HepG2 (cell line): ENCODE measurements at regions not wholly inside any gene's neighbourhood (a gene's known extent, or its start where the extent isn't known, plus 50 kb on each side); places are given as distances from the start of the nearest gene placed in this dataset.

Source experiments
- ATAC-seq: fragments of 200-7000 bp; cut with Tn5 transposase; 3 replicates; pipeline ENCODE4 v1.9.1; 2020; ENCODE audit warnings: mild to moderate bottlenecking, moderate library complexity
- BruUV-seq: library from RNA; stranded (reverse); fragments of 400-500 nt; replicated peaks from 2 replicates; lab custom pipeline; 2021; lab: Mats Ljungman, UMichigan
- CTCF ChIA-PET: fragments of 300-600 bp; formaldehyde crosslinking; extraction: SDS; loops from one replicate; lab custom pipeline; 2021; ENCODE audit warnings: low total read pairs, inconsistent platforms, low intra/inter-chr PET ratio; lab: Yijun Ruan, JAX
- POLR2A ChIA-PET: fragments of 350-600 bp; sonication (Branson Sonifier 250); formaldehyde crosslinking; loops from one replicate; lab custom pipeline; 2020; ENCODE audit warnings: antibody characterized with exemption, inconsistent platforms; lab: Yijun Ruan, JAX
- DNase-seq: peaks from one replicate; pipeline ENCODE4 v3.0.0-alpha.2; 2015; ENCODE audit warnings: low spot score
- FAIRE-seq: peaks from 3 replicates; lab custom pipeline; 2011; peaks lifted over from hg19 to GRCh38; lab: Jason Lieb, UNC
- H2AFZ ChIP-seq: one replicate; pipeline ENCODE4 v1.6.1; 2011; ENCODE audit warnings: low read length, inconsistent platforms
- H3K27ac ChIP-seq: fragments of 300-600 bp; 3 replicates; pipeline ENCODE4 v1.8.0; 2011; ENCODE audit warnings: mixed run types, mild to moderate bottlenecking, mixed read lengths, low read length, inconsistent platforms; ENCODE audit not compliant: insufficient read depth; ENCODE audit errors: extremely low read length
- H3K27me3 ChIP-seq, 2 experiments: fragments of 200-600 bp in 1 of 2; 2 replicates in 1 of 2; 3 replicates in 1 of 2; pipeline versions ENCODE4 v1.6.0 to v1.8.0; 2011; ENCODE audit warnings: low read length in 2 of 2, mild to moderate bottlenecking in 2 of 2, moderate library complexity in 2 of 2, inconsistent platforms in 1 of 2; ENCODE audit not compliant: insufficient read depth in 2 of 2, control insufficient read depth in 1 of 2
- H3K36me3 ChIP-seq, 2 experiments: fragments of 200-600 bp in 1 of 2; replicated peaks in 1 of 2; 2 replicates in 1 of 2; 3 replicates in 1 of 2; pipeline versions ENCODE4 v1.5.1 to v1.8.0; 2011; ENCODE audit warnings: low read length in 2 of 2, inconsistent platforms in 1 of 2; ENCODE audit not compliant: insufficient read depth in 2 of 2, control insufficient read depth in 1 of 2
- H3K4me1 ChIP-seq: 2 replicates; pipeline ENCODE4 v1.5.1; 2012; ENCODE audit warnings: low read length, inconsistent platforms; ENCODE audit not compliant: insufficient read depth
- H3K4me2 ChIP-seq: 2 replicates; pipeline ENCODE4 v1.6.0; 2011; ENCODE audit warnings: low read depth, low read length, inconsistent platforms
- H3K4me3 ChIP-seq, 3 experiments: fragments of 200-600 bp in 1 of 3; sonication (generic), shearing (Covaris generic) in 1 of 3; replicated peaks in 1 of 3; 2 replicates each; pipeline ENCODE4 v1.5.1; 2011 to 2016; ENCODE audit warnings: low read length in 3 of 3, inconsistent platforms in 2 of 3, low read depth in 2 of 3, mild to moderate bottlenecking in 2 of 3, control low read depth in 1 of 3, mixed read lengths in 1 of 3; ENCODE audit not compliant: insufficient read depth in 1 of 3
- H3K79me2 ChIP-seq: one replicate; pipeline ENCODE4 v1.6.1; 2011; ENCODE audit warnings: low read length, inconsistent platforms; ENCODE audit not compliant: insufficient read depth
- H3K9ac ChIP-seq: 2 replicates; pipeline ENCODE4 v1.6.0; 2011; ENCODE audit warnings: mild to moderate bottlenecking, low read depth, low read length, inconsistent platforms; ENCODE audit not compliant: insufficient read depth
- H3K9me3 ChIP-seq: 2 replicates; pipeline ENCODE4 v1.5.1; 2012; ENCODE audit warnings: mild to moderate bottlenecking, low read length
- H4K20me1 ChIP-seq: 2 replicates; pipeline ENCODE4 v1.6.0; 2011; ENCODE audit warnings: inconsistent platforms, mild to moderate bottlenecking, low read length, moderate library complexity; ENCODE audit not compliant: insufficient read depth
- ARNTL ChIP-seq: sonication (generic); formaldehyde crosslinking; IDR thresholded peaks from 2 replicates; pipeline ENCODE4 v1.4.0; 2020; ENCODE audit warnings: mild to moderate bottlenecking, missing genetic modification reagents
- IKZF4 ChIP-seq: sonication (generic); formaldehyde crosslinking; IDR thresholded peaks from 2 replicates; pipeline ENCODE4 v1.5.1; 2020; ENCODE audit warnings: borderline replicate concordance, mild to moderate bottlenecking, low read depth, missing genetic modification reagents; ENCODE audit errors: not compliant biosample characterization
- KDM5A ChIP-seq: fragments of 200-600 bp; sonication (generic); IDR thresholded peaks from 2 replicates; pipeline ENCODE4 v1.7.0; 2018; ENCODE audit warnings: antibody characterized with exemption, mild to moderate bottlenecking, low read length, borderline replicate concordance
- NCOA1 ChIP-seq: sonication (generic); formaldehyde crosslinking; IDR thresholded peaks from 2 replicates; pipeline ENCODE4 v1.9.0; 2021; ENCODE audit warnings: missing genetic modification reagents
- PHF5A ChIP-seq: IDR thresholded peaks from one replicate; pipeline ENCODE4 v1.6.1; 2018; ENCODE audit warnings: low read depth, missing genetic modification reagents; ENCODE audit not compliant: unreplicated experiment
- PPARG ChIP-seq: conservative IDR thresholded peaks from 2 replicates; pipeline ENCODE4 v1.6.1; 2016; ENCODE audit warnings: missing biosample characterization, missing genetic modification reagents
- TEAD2 ChIP-seq: sonication (generic); formaldehyde crosslinking; IDR thresholded peaks from 2 replicates; pipeline ENCODE4 v1.9.0; 2021; ENCODE audit warnings: missing genetic modification reagents
- YEATS2 ChIP-seq: sonication (generic); formaldehyde crosslinking; IDR thresholded peaks from 2 replicates; pipeline ENCODE4 v1.4.0; 2020; ENCODE audit warnings: missing genetic modification reagents, borderline replicate concordance
- ZNF282 ChIP-seq: fragments of 450-650 bp; IDR thresholded peaks from 2 replicates; pipeline ENCODE4 v1.6.1; 2018; ENCODE audit not compliant: partially characterized antibody
- ZNF383 ChIP-seq: sonication (generic); formaldehyde crosslinking; IDR thresholded peaks from 2 replicates; pipeline ENCODE4 v1.4.0; 2020; ENCODE audit warnings: missing genetic modification reagents, mild to moderate bottlenecking, borderline replicate concordance
- ZNF446 ChIP-seq: sonication (generic); formaldehyde crosslinking; IDR thresholded peaks from 2 replicates; pipeline ENCODE4 v1.5.0; 2020; ENCODE audit warnings: mild to moderate bottlenecking, missing genetic modification reagents
- ZNF501 ChIP-seq: sonication (generic); formaldehyde crosslinking; IDR thresholded peaks from 2 replicates; pipeline ENCODE4 v1.5.1; 2020; ENCODE audit warnings: mild to moderate bottlenecking, moderate library complexity, missing genetic modification reagents
- ZNF607 ChIP-seq: sonication (generic); formaldehyde crosslinking; IDR thresholded peaks from 2 replicates; pipeline ENCODE4 v1.5.1; 2020; ENCODE audit warnings: missing genetic modification reagents, mild to moderate bottlenecking, borderline replicate concordance
- ZSCAN22 ChIP-seq: sonication (generic); formaldehyde crosslinking; IDR thresholded peaks from 2 replicates; pipeline ENCODE4 v1.4.0; 2020; ENCODE audit warnings: mild to moderate bottlenecking, missing genetic modification reagents
- ZSCAN25 ChIP-seq: sonication (generic); formaldehyde crosslinking; IDR thresholded peaks from 2 replicates; pipeline ENCODE4 v1.8.0; 2022; ENCODE audit warnings: mild to moderate bottlenecking, missing genetic modification reagents
- WGBS: methylation state at CpG from one replicate; pipeline ENCODE4 v1.1.6; 2017; ENCODE audit warnings: low lambda C conversion rate; 5-methylcytosine and 5-hydroxymethylcytosine counted together
- in situ Hi-C: cut with HindIII; loops from 2 replicates; pipeline ENCODE4 v1.10.0; 2017; ENCODE audit warnings: low pct_unique_long_range_greater_than_20kb; ENCODE audit not compliant: extremely low pct_ligation_motif_present
- intact Hi-C: fragments of 100-400 bp; cut with micrococcal nuclease; formaldehyde crosslinking; loops from one replicate; pipeline ENCODE4 v1.10.0; 2022; ENCODE audit not compliant: unreplicated experiment
- TF ChIP-seq, protein P1 (sequence below): sonication (generic); formaldehyde crosslinking; IDR thresholded peaks from 2 replicates; pipeline ENCODE4 v1.9.0; 2021; ENCODE audit warnings: missing genetic modification reagents, borderline replicate concordance
- TF ChIP-seq, protein P2 (sequence below): sonication (generic); formaldehyde crosslinking; IDR thresholded peaks from 2 replicates; pipeline ENCODE4 v1.9.0; 2021; ENCODE audit warnings: missing genetic modification reagents, mild to moderate bottlenecking, borderline replicate concordance

DNA sequence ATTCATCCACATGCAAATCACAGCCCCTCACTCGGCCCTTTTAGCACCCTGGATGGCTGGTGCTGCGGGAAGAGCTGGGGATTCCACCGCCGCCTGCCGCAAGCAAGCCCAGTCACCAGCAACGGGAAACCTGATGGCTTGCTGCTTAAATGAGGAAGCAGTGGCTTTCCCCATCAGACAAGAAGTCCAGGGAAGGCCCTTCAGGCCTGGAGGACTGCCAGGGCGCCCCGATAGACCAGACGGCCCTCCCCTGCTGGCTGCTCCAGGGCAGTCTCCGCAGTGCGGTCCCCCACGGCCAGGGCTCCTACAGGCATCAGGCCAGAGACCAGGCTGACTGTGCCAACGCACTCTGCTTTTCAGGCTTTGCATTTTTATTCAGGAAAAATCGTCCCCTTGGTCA is 439.1 kb downstream of the EIPR1 start:
- H3K4me1 ChIP-seq, result peaks cover 8% of the 10 kb centered on the region; the same call in 1 of the 2 replicates
- BruUV-seq, result no TSS peak
- 48% methylated on average over 10 of the region's 14 CpGs for WGBS

DNA sequence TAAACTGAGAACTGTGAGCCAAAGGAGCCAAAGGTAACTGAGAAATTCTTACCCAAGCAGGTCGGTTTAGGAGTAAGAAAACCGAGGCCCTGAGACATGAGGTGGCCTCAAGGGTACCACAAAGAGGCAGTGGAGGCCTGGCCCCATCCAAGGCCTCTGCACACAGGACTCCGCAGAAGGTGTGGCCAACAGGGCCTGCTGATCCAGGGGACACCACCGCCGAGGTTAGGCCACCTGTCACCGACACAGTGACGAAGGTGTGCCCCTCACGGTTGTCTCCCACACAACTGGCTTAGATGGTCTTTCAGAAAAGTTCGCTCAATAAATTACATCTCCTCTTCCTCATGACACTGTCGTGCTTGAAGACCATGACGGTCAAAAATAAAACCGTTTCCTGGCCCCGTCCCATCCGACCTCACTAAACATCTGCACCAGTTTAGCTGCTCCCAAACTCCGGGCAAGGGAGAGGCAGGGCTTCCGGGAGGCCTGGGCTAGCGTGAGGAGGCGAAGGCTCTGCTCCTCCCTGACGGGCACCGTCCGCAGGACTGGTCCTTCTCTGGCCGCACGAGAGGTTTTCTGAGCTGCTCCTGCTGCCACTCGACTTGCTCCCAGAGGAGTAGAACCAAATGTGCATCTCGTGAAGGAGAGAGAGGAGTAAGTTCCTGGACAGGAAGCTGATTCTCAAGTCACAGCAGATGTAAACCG is 442.0 kb downstream of the EIPR1 start:
- no peak overlapping the region for H3K27ac ChIP-seq
- no peaks in the 10 kb centered on the region for H3K9me3 ChIP-seq
- FAIRE-seq, result no peak
- BruUV-seq, result no TSS peak
- in situ Hi-C loops, result no loop called here
- no peak overlapping the region for H3K4me2 ChIP-seq
- no peak overlapping the region for H3K9ac ChIP-seq
- WGBS, result 43% methylated on average over 26 of the region's 26 CpGs
- ChIA-PET POLR2A (no interaction called here), CTCF (no interaction called here)
- H3K27me3 ChIP-seq, result peaks cover 0 to 12% of the 10 kb centered on the region in 2 experiments; a peak in 2 of 5 replicates
- intact Hi-C loops, result no loop called here
- H3K4me1 ChIP-seq, result no peaks in the 10 kb centered on the region
- H2AFZ ChIP-seq, result no peak overlapping the region
- no peak overlapping the region for H3K4me3 ChIP-seq
- no peaks in the 10 kb centered on the region for H4K20me1 ChIP-seq
- no peak for DNase-seq
- H3K79me2 ChIP-seq, result no peaks in the 10 kb centered on the region
- H3K36me3 ChIP-seq, result no peaks in the 10 kb centered on the region
- ATAC-seq, result no peak
- TF ChIP-seq, protein P1, sequence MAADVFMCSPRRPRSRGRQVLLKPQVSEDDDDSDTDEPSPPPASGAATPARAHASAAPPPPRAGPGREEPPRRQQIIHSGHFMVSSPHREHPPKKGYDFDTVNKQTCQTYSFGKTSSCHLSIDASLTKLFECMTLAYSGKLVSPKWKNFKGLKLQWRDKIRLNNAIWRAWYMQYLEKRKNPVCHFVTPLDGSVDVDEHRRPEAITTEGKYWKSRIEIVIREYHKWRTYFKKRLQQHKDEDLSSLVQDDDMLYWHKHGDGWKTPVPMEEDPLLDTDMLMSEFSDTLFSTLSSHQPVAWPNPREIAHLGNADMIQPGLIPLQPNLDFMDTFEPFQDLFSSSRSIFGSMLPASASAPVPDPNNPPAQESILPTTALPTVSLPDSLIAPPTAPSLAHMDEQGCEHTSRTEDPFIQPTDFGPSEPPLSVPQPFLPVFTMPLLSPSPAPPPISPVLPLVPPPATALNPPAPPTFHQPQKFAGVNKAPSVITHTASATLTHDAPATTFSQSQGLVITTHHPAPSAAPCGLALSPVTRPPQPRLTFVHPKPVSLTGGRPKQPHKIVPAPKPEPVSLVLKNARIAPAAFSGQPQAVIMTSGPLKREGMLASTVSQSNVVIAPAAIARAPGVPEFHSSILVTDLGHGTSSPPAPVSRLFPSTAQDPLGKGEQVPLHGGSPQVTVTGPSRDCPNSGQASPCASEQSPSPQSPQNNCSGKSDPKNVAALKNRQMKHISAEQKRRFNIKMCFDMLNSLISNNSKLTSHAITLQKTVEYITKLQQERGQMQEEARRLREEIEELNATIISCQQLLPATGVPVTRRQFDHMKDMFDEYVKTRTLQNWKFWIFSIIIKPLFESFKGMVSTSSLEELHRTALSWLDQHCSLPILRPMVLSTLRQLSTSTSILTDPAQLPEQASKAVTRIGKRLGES (CRISPR knock-in tag), result no peak
- TF ChIP-seq ZNF446 (CRISPR knock-in tag) (no peak), ARNTL (CRISPR knock-in tag) (no peak), ZNF501 (CRISPR knock-in tag) (no peak), IKZF4 (CRISPR knock-in tag) (no peak), PHF5A (CRISPR knock-in tag) (no peak), ZSCAN22 (CRISPR knock-in tag) (no peak), TEAD2 (CRISPR knock-in tag) (no peak), YEATS2 (CRISPR knock-in tag) (no peak), NCOA1 (CRISPR knock-in tag) (no peak), ZNF607 (CRISPR knock-in tag) (no peak), KDM5A (no peak), ZNF282 (no peak)
- TF ChIP-seq, protein P2, sequence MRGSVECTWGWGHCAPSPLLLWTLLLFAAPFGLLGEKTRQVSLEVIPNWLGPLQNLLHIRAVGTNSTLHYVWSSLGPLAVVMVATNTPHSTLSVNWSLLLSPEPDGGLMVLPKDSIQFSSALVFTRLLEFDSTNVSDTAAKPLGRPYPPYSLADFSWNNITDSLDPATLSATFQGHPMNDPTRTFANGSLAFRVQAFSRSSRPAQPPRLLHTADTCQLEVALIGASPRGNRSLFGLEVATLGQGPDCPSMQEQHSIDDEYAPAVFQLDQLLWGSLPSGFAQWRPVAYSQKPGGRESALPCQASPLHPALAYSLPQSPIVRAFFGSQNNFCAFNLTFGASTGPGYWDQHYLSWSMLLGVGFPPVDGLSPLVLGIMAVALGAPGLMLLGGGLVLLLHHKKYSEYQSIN (CRISPR knock-in tag), result no peak

More for the DNA sequence above, 439.1 kb downstream of the EIPR1 start:
- intact Hi-C loops, result no loop called here
- no peak for DNase-seq
- TF ChIP-seq PPARG (CRISPR knock-in tag) (no peak), ZSCAN25 (CRISPR knock-in tag) (no peak), ZNF383 (CRISPR knock-in tag) (no peak)
- Histone ChIP-seq H3K4me3 (no peak overlapping the region), H3K9ac (no peak overlapping the region), H3K36me3 (no peaks in the 10 kb centered on the region), H2AFZ (no peak overlapping the region), H3K27ac (no peak overlapping the region), H3K4me2 (no peak overlapping the region), H3K79me2 (no peaks in the 10 kb centered on the region), H3K9me3 (no peaks in the 10 kb centered on the region), H3K27me3 (peaks cover 0 to 18% of the 10 kb centered on the region in 2 experiments; a peak in 2 of 5 replicates), H4K20me1 (no peaks in the 10 kb centered on the region)
- POLR2A ChIA-PET, result no interaction called here
- ATAC-seq, result no peak
- no peak for FAIRE-seq
- in situ Hi-C loops, result no loop called here
- CTCF ChIA-PET, result no interaction called here
